CD4-positive, alpha-beta T cell (primary cell): ENCODE measurements at regions not wholly inside any gene's neighbourhood (a gene's known extent, or its start where the extent isn't known, plus 50 kb on each side); places are given as distances from the start of the nearest gene placed in this dataset.

Experiments
- ATAC-seq: fragments of 200-7000 bp; cut with Tn5 transposase; one replicate; pipeline ENCODE4 v1.10.0; 2022; ENCODE audit warnings: mild to moderate bottlenecking; ENCODE audit not compliant: poor library complexity
- CTCF ChIA-PET: fragments of 350-600 bp; sonication (Branson Sonifier 250); formaldehyde crosslinking; loops from one replicate; lab custom pipeline; 2021; ENCODE audit warnings: antibody characterized with exemption, inconsistent platforms; lab: Charles Lee
- POLR2A ChIA-PET: fragments of 350-600 bp; sonication (Branson Sonifier 250); formaldehyde crosslinking; loops from one replicate; lab custom pipeline; 2021; ENCODE audit warnings: antibody characterized with exemption, inconsistent platforms; lab: Charles Lee
- DNase-seq, 14 experiments: peaks; one replicate each; pipeline ENCODE4 v3.0.0-alpha.2; 2013 to 2020; ENCODE audit warnings: mixed read lengths in 2 of 14
- H3K27ac ChIP-seq, 2 donors: one replicate each; pipeline versions ENCODE4 v1.5.1 to v1.7.0; 2013; ENCODE audit warnings: low read length in 2 of 2, low read depth in 1 of 2, mild to moderate bottlenecking in 1 of 2
- H3K27me3 ChIP-seq, 2 experiments: 1 replicate in 1 of 2; 2 replicates in 1 of 2; pipeline versions ENCODE4 v1.6.1 to v1.7.0; 2013; ENCODE audit warnings: low read length in 2 of 2, control low read depth in 1 of 2, mild to moderate bottlenecking in 1 of 2, moderate library complexity in 1 of 2; ENCODE audit not compliant: insufficient read depth in 2 of 2, control insufficient read depth in 1 of 2
- H3K36me3 ChIP-seq: one replicate; pipeline ENCODE4 v1.6.1; 2013; ENCODE audit warnings: low read length, control low read depth; ENCODE audit not compliant: insufficient read depth
- H3K4me1 ChIP-seq: one replicate; pipeline ENCODE4 v1.6.1; 2013; ENCODE audit warnings: low read length, control low read depth; ENCODE audit not compliant: insufficient read depth
- H3K4me3 ChIP-seq: one replicate; pipeline ENCODE4 v1.5.1; 2013; ENCODE audit warnings: mild to moderate bottlenecking, low read length, moderate library complexity
- H3K9me3 ChIP-seq, 2 experiments: 1 replicate in 1 of 2; 2 replicates in 1 of 2; pipeline versions ENCODE4 v1.6.1 to v1.7.0; 2013; ENCODE audit warnings: low read length in 2 of 2, mild to moderate bottlenecking in 2 of 2, control low read depth in 1 of 2, moderate library complexity in 1 of 2; ENCODE audit not compliant: control insufficient read depth in 1 of 2, insufficient read depth in 1 of 2
- H3K27ac Mint-ChIP-seq: one replicate; pipeline ENCODE4 v1.8.0; 2020; ENCODE audit warnings: mixed read lengths
- H3K27me3 Mint-ChIP-seq: one replicate; pipeline ENCODE4 v1.8.0; 2021; ENCODE audit warnings: mixed read lengths
- H3K36me3 Mint-ChIP-seq: one replicate; pipeline ENCODE4 v1.8.0; 2021; ENCODE audit warnings: low read depth, mixed read lengths
- H3K4me1 Mint-ChIP-seq: one replicate; pipeline ENCODE4 v1.8.0; 2021; ENCODE audit warnings: low read depth, mixed read lengths
- H3K4me3 Mint-ChIP-seq: one replicate; pipeline ENCODE4 v1.8.0; 2020; ENCODE audit warnings: mild to moderate bottlenecking, mixed read lengths
- H3K9me3 Mint-ChIP-seq: one replicate; pipeline ENCODE4 v1.8.0; 2020; ENCODE audit warnings: mixed read lengths
- CTCF ChIP-seq: fragments of 200-600 bp; IDR thresholded peaks from one replicate; pipeline ENCODE4 v1.8.0; 2022; ENCODE audit warnings: antibody characterized with exemption, mild to moderate bottlenecking
- intact Hi-C, 2 experiments: fragments of 100-400 bp; cut with DNase I in 1 of 2; cut with micrococcal nuclease in 1 of 2; formaldehyde crosslinking; loops; one replicate each; pipeline versions ENCODE4 v1.15.1 to v1.9.0; 2023 to 2025; cut with DNase I, micrococcal nuclease

GRCh38 chr9:32855752-32856151 is 72.4 kb downstream of the TMEM215 start:
- Mint-ChIP-seq H3K4me1 (no peaks in the 10 kb centered on the region), H3K9me3 (no peaks in the 10 kb centered on the region), H3K36me3 (no peaks in the 10 kb centered on the region), H3K27me3 (peaks cover 4% of the 10 kb centered on the region), H3K27ac (no peak overlapping the region), H3K4me3 (no peak overlapping the region)
- no peak overlapping the region for H3K27ac ChIP-seq
- H3K36me3 ChIP-seq, result no peaks in the 10 kb centered on the region
- no peaks in the 10 kb centered on the region for H3K4me1 ChIP-seq
- ChIA-PET CTCF (no interaction called here), POLR2A (no interaction called here)
- no peak for ATAC-seq
- TF ChIP-seq CTCF, result no peak
- intact Hi-C loops, result no loop called here
- no peak for DNase-seq
- no peaks in the 10 kb centered on the region for H3K27me3 ChIP-seq
- H3K4me3 ChIP-seq, result no peak overlapping the region
- no peaks in the 10 kb centered on the region for H3K9me3 ChIP-seq

GRCh38 chr9:32863291-32863690 is 80.0 kb downstream of the TMEM215 start:
- DNase-seq, result no peak
- TF ChIP-seq CTCF, result no peak
- Histone ChIP-seq H3K36me3 (no peaks in the 10 kb centered on the region), H3K27me3 (peaks cover 0 to 8% of the 10 kb centered on the region in 2 experiments), H3K4me3 (no peak overlapping the region), H3K4me1 (no peaks in the 10 kb centered on the region), H3K27ac (no peak overlapping the region), H3K9me3 (no peaks in the 10 kb centered on the region)
- Mint-ChIP-seq H3K4me1 (no peaks in the 10 kb centered on the region), H3K36me3 (no peaks in the 10 kb centered on the region), H3K9me3 (no peaks in the 10 kb centered on the region), H3K27ac (no peak overlapping the region), H3K4me3 (no peak overlapping the region), H3K27me3 (no peaks in the 10 kb centered on the region)
- ATAC-seq, result no peak
- intact Hi-C loops, result no loop called here
- POLR2A ChIA-PET, result no interaction called here
- CTCF ChIA-PET, result interaction anchor here (1.0 kb wide), 1 partner anchor 10 kb away, joined by 3 read pairs; no protein-coding TSS in a partner anchor

- Histone ChIP-seq H3K27me3 (peaks cover 0 to 8% of the 10 kb centered on the region in 2 experiments), H3K27ac (no peak overlapping the region), H3K36me3 (no peaks in the 10 kb centered on the region), H3K4me1 (no peaks in the 10 kb centered on the region), H3K9me3 (no peaks in the 10 kb centered on the region), H3K4me3 (no peak overlapping the region)
- intact Hi-C loops, result no loop called here
- Mint-ChIP-seq H3K9me3 (no peaks in the 10 kb centered on the region), H3K4me1 (no peaks in the 10 kb centered on the region), H3K36me3 (no peaks in the 10 kb centered on the region), H3K27me3 (no peaks in the 10 kb centered on the region), H3K27ac (no peak overlapping the region), H3K4me3 (no peak overlapping the region)
- POLR2A ChIA-PET, result no interaction called here
- ATAC-seq (no peak), DNase-seq (no peak)
- TF ChIP-seq CTCF, result no peak
- CTCF ChIA-PET, result interaction anchor here (1.2 kb wide), 1 partner anchor 12 kb away, joined by 3 read pairs; no protein-coding TSS in a partner anchor
Observed at GRCh38 chr9:32864971-32865370, 81.6 kb downstream of the TMEM215 start.
